Mammary epithelial cell (primary cell): ENCODE measurements at regions not wholly inside any gene's neighbourhood (a gene's known extent, or its start where the extent isn't known, plus 50 kb on each side); places are given as distances from the start of the nearest gene placed in this dataset.

Experiments
- CTCF ChIP-seq, 2 donors: IDR thresholded peaks in 1 of 2; conservative IDR thresholded peaks in 1 of 2; 2 replicates each; pipeline ENCODE4 v1.5.1; 2011 to 2012; ENCODE audit warnings: inconsistent platforms in 2 of 2, low read length in 2 of 2, mild to moderate bottlenecking in 2 of 2, control low read depth in 1 of 2, low read depth in 1 of 2; ENCODE audit not compliant: insufficient read depth in 1 of 2; ENCODE audit errors: extremely low read depth in 1 of 2
- EZH2 ChIP-seq: IDR thresholded peaks from 2 replicates; pipeline ENCODE4 v1.6.1; 2012; ENCODE audit warnings: low read length, inconsistent platforms, borderline replicate concordance

DNA sequence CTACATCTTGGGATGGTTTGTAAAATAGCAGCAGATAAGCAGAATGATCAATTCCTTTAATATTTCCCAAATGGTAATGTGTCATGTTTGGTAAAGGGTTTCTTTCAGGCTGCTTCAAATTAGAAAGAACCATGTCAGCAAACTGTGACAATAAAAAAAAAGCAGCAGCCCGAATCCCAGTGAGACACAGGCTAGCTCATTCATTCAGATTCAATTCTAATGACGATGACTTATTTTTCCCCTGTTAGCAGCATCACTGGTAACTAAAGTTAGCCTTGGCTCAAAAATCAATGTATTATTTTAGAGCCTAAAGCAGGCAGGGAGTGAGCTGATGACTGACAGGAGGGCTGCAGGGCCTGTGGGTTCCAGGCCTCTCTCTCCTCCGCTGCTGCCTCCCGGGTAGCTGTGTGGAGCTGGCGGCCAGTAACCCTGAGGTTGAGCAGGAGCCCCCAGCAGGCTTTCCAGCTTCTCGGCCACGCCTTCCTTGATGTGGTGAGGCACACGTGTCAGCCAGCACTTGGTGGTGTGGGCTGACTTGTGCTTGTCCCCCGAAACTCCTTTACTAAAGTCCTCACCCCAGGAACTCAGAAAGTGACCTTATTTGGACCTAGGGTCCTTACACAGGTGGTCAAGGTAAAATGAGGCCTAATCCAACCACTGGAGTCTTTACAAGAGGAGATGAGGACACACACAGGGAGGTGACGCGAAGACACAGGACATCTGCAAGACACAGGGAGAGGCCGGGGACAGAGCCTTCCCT is 120.5 kb upstream of the HS6ST1 start:
- no peak for TF ChIP-seq CTCF (conservative IDR thresholded peaks at IDR 0.05 in 1 of 2, IDR thresholded peaks at IDR 0.05 in 1 of 2; ENCODE audit: extremely low read depth in 1 of 2, insufficient read depth in 1 of 2, low read depth in 1 of 2, low read length in 2 of 2)
- no peak for TF ChIP-seq EZH2
